Peyer's patch (tissue), 4 donors: ENCODE measurements at regions not wholly inside any gene's neighbourhood (a gene's known extent, or its start where the extent isn't known, plus 50 kb on each side); places are given as distances from the start of the nearest gene placed in this dataset.

Experiments
- CTCF ChIP-seq, 6 experiments: fragments of 450-650 bp in 4 of 6; fragments of 200-600 bp in 2 of 6; sonication (generic) in 1 of 6; IDR thresholded peaks; one replicate each; pipeline ENCODE4 v1.5.1; 2017 to 2019; ENCODE audit warnings: antibody characterized with exemption in 6 of 6, mild to moderate bottlenecking in 3 of 6, moderate library complexity in 1 of 6
- POLR2A ChIP-seq, 2 donors: fragments of 450-650 bp; IDR thresholded peaks; one replicate each; pipeline ENCODE4 v1.5.1; 2017; ENCODE audit warnings: antibody characterized with exemption in 2 of 2, mild to moderate bottlenecking in 2 of 2, moderate library complexity in 2 of 2

GRCh38 chr14:82657186-82657675 lies 1123.6 kb upstream of the SEL1L start:
- no peak for TF ChIP-seq CTCF (IDR thresholded peaks at IDR 0.05)
- TF ChIP-seq POLR2A (IDR thresholded peaks at IDR 0.05) = no peak
